OCI-LY3 (cell line): ENCODE measurements at regions not wholly inside any gene's neighbourhood (a gene's known extent, or its start where the extent isn't known, plus 50 kb on each side); places are given as distances from the start of the nearest gene placed in this dataset.

Experiments used
- H2AFZ ChIP-seq: fragments of 200-600, 300-600 bp; shearing (Covaris generic); 2 replicates; pipeline ENCODE4 v1.6.0; 2014; ENCODE audit warnings: antibody characterized with exemption, low read depth, low read length
- H3K27ac ChIP-seq: fragments of 200-600, 300-600 bp; sonication (generic); 2 replicates; pipeline ENCODE4 v1.5.1; 2014; ENCODE audit warnings: mild to moderate bottlenecking, low read length, moderate library complexity, mixed read lengths
- H3K27me3 ChIP-seq: fragments of 200-600, 300-600 bp; sonication (generic); 2 replicates; pipeline ENCODE4 v1.6.1; 2014; ENCODE audit warnings: low read depth, low read length, mixed read lengths
- H3K36me3 ChIP-seq: fragments of 200-600, 300-600 bp; sonication (generic); replicated peaks from 2 replicates; pipeline ENCODE3; 2014; ENCODE audit warnings: low read depth, low read length, mixed read lengths
- H3K4me1 ChIP-seq: fragments of 300-600, 200-600 bp; sonication (generic); 2 replicates; pipeline ENCODE4 v1.6.1; 2014; ENCODE audit warnings: low read length, mixed read lengths
- H3K4me2 ChIP-seq: fragments of 200-600, 300-600 bp; sonication (generic); 2 replicates; pipeline ENCODE4 v1.6.1; 2014; ENCODE audit warnings: low read length, mixed read lengths
- H3K4me3 ChIP-seq: fragments of 300-600, 200-600 bp; sonication (generic); 2 replicates; pipeline ENCODE4 v1.5.1; 2014; ENCODE audit warnings: antibody characterized with exemption, mild to moderate bottlenecking, low read length, moderate library complexity
- H3K79me2 ChIP-seq: fragments of 300-600, 200-600 bp; shearing (Covaris generic); 2 replicates; pipeline ENCODE4 v1.6.1; 2014; ENCODE audit warnings: mild to moderate bottlenecking, low read length, mixed read lengths
- H3K9ac ChIP-seq: fragments of 300-600, 200-600 bp; shearing (Covaris generic); 2 replicates; pipeline ENCODE4 v1.6.0; 2014; ENCODE audit warnings: mild to moderate bottlenecking, low read length, moderate library complexity
- H3K9me3 ChIP-seq: fragments of 200-600, 300-600 bp; shearing (Covaris generic); 2 replicates; pipeline ENCODE4 v1.6.1; 2014; ENCODE audit warnings: low read length, mixed read lengths; ENCODE audit not compliant: insufficient read depth
- H4K20me1 ChIP-seq: fragments of 200-600, 300-600 bp; sonication (generic); 2 replicates; pipeline ENCODE4 v1.6.1; 2016; ENCODE audit warnings: low read length, mixed read lengths; ENCODE audit not compliant: insufficient read depth
- CTCF ChIP-seq: fragments of 200-600, 300-600 bp; sonication (generic); IDR thresholded peaks from 2 replicates; pipeline ENCODE4 v1.5.1; 2014; ENCODE audit warnings: antibody characterized with exemption, low read length, low read depth
- EZH2phosphoT487 ChIP-seq: fragments of 200-600 bp; shearing (Covaris generic); IDR thresholded peaks from 2 replicates; pipeline ENCODE4 v1.6.1; 2018; ENCODE audit warnings: antibody characterized with exemption, mixed run types, low read depth

DNA sequence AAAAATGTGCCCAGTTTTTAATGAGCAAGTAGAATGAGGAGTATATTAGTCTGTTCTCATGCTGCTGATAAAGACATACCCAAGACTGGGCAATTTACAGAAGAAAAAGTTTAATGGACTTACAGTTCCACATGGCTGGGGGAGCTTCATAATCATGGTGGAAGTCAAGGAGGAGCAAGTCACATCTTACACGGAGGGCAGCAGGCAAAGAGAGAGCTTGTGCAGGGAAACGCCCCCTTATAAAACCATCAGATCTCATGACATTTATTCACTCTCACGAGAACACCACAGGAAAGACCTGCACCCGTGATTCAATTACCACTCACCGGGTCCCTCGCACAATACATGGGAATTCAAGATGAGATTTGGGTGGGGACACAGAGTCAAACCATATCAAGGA is 111.7 kb upstream of the CNTN6 start:
- Histone ChIP-seq H3K9ac (no peak overlapping the region), H3K36me3 (peaks cover 23% of the 10 kb centered on the region), H3K27me3 (no peaks in the 10 kb centered on the region), H3K4me2 (no peak overlapping the region), H3K27ac (no peak overlapping the region), H4K20me1 (no peaks in the 10 kb centered on the region), H3K79me2 (no peaks in the 10 kb centered on the region), H2AFZ (no peak overlapping the region), H3K9me3 (peaks cover 16% of the 10 kb centered on the region), H3K4me1 (no peaks in the 10 kb centered on the region), H3K4me3 (no peak overlapping the region)
- TF ChIP-seq CTCF (no peak), EZH2phosphoT487 (no peak)

GRCh38 chr3:988785-989184 is 104.0 kb upstream of the CNTN6 start:
- no peak for TF ChIP-seq CTCF
- TF ChIP-seq EZH2phosphoT487 = no peak
- Histone ChIP-seq H3K4me1 (no peaks in the 10 kb centered on the region), H3K9ac (no peak overlapping the region), H3K79me2 (no peaks in the 10 kb centered on the region), H3K27ac (no peak overlapping the region), H2AFZ (no peak overlapping the region), H3K36me3 (no peaks in the 10 kb centered on the region), H4K20me1 (no peaks in the 10 kb centered on the region), H3K4me3 (no peak overlapping the region), H3K4me2 (no peak overlapping the region), H3K27me3 (no peaks in the 10 kb centered on the region), H3K9me3 (no peaks in the 10 kb centered on the region; the same call in 1 of the 2 replicates)

GRCh38 chr3:992871-993270 is 100.0 kb upstream of the CNTN6 start:
- Histone ChIP-seq H3K79me2 (no peaks in the 10 kb centered on the region), H3K9ac (no peak overlapping the region), H3K4me3 (no peak overlapping the region), H3K36me3 (no peaks in the 10 kb centered on the region), H3K4me2 (no peak overlapping the region), H3K9me3 (no peaks in the 10 kb centered on the region), H3K27ac (no peak overlapping the region), H2AFZ (no peak overlapping the region), H3K27me3 (no peaks in the 10 kb centered on the region), H3K4me1 (no peaks in the 10 kb centered on the region), H4K20me1 (no peaks in the 10 kb centered on the region)
- TF ChIP-seq EZH2phosphoT487 = no peak
- no peak for TF ChIP-seq CTCF

DNA sequence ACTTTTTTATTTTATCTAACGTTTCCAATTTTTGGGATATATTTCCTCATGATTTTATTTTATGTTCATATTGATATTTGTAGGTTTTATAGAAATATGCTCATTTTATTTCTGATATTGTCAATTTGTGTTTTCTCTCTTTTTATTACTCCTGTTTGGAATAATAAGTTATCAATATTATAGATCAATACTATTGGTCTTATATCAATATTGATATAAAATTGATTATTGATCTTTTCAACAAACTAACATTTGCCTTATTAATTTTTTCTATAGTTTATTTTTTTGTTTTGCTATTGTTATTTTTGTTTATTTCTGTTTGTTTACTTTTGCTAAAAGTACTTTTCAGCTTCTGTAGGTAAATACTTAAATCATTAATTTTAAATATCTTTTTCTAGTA is 90.8 kb upstream of the CNTN6 start:
- Histone ChIP-seq H3K4me3 (no peak overlapping the region), H4K20me1 (no peaks in the 10 kb centered on the region), H2AFZ (no peak overlapping the region), H3K9ac (no peak overlapping the region), H3K79me2 (no peaks in the 10 kb centered on the region), H3K36me3 (no peaks in the 10 kb centered on the region), H3K4me2 (no peak overlapping the region), H3K4me1 (no peaks in the 10 kb centered on the region), H3K27me3 (no peaks in the 10 kb centered on the region), H3K9me3 (no peaks in the 10 kb centered on the region), H3K27ac (no peak overlapping the region)
- TF ChIP-seq CTCF = no peak
- TF ChIP-seq EZH2phosphoT487 = no peak
